GM21423 (cell line): ENCODE measurements at regions not wholly inside any gene's neighbourhood (a gene's known extent, or its start where the extent isn't known, plus 50 kb on each side); places are given as distances from the start of the nearest gene placed in this dataset.
"Not testable (repeated sequence)": the region's sequence is repeated elsewhere in the genome, so short reads cannot be mapped to it uniquely, and the experiment has no call there.

Experiments used
- ATAC-seq: cut with Tn5 transposase; IDR thresholded peaks from one replicate; pipeline ENCODE4 v1.9.1; 2021; ENCODE audit warnings: mild to moderate bottlenecking, moderate library complexity; ENCODE audit not compliant: unreplicated experiment

- not testable (repeated sequence) for ATAC-seq
These were observed 61.1 kb downstream of the DEFB131A start for GRCh38 chr4:9505341-9505740.

GRCh38 chr4:9506672-9507071, 62.5 kb downstream of the DEFB131A start:
- not testable (repeated sequence) for ATAC-seq

- not testable (repeated sequence) for ATAC-seq
These were observed 68.7 kb downstream of the DEFB131A start for GRCh38 chr4:9512941-9513340.

- ATAC-seq, result not testable (repeated sequence)
These were observed 75.4 kb downstream of the DEFB131A start for GRCh38 chr4:9519631-9520030.

GRCh38 chr4:9522903-9523302, 78.7 kb downstream of the DEFB131A start:
- not testable (repeated sequence) for ATAC-seq

GRCh38 chr4:9524406-9524805, 80.2 kb downstream of the DEFB131A start:
- ATAC-seq, result not testable (repeated sequence)

GRCh38 chr4:9532134-9532862, 88.1 kb downstream of the DEFB131A start:
- ATAC-seq, result not testable (repeated sequence)

GRCh38 chr4:9532863-9533192, 88.6 kb downstream of the DEFB131A start:
- ATAC-seq, result not testable (repeated sequence)

GRCh38 chr4:9537101-9537500, 92.9 kb downstream of the DEFB131A start:
- ATAC-seq, result not testable (repeated sequence)

GRCh38 chr4:9539939-9540520, 95.8 kb downstream of the DEFB131A start:
- ATAC-seq, result not testable (repeated sequence)

- ATAC-seq, result not testable (repeated sequence)
These were observed 97.2 kb downstream of the DEFB131A start for GRCh38 chr4:9541388-9541915.

- ATAC-seq, result not testable (repeated sequence)
These were observed 100.6 kb downstream of the DEFB131A start for GRCh38 chr4:9544851-9545250.

GRCh38 chr4:9547470-9547869, 103.3 kb downstream of the DEFB131A start:
- ATAC-seq, result not testable (repeated sequence)

- not testable (repeated sequence) for ATAC-seq
These were observed 111.9 kb downstream of the DEFB131A start for GRCh38 chr4:9556076-9556475.

GRCh38 chr4:9577869-9578268, 133.7 kb downstream of the DEFB131A start:
- not testable (repeated sequence) for ATAC-seq

- not testable (repeated sequence) for ATAC-seq
These were observed 138.7 kb downstream of the DEFB131A start for GRCh38 chr4:9582880-9583279.

GRCh38 chr4:9592010-9592409, 147.8 kb downstream of the DEFB131A start:
- ATAC-seq, result no peak

- ATAC-seq, result no peak
These were observed 150.7 kb downstream of the DEFB131A start for GRCh38 chr4:9594948-9595347.

- not testable (repeated sequence) for ATAC-seq
These were observed 151.3 kb downstream of the DEFB131A start for GRCh38 chr4:9595531-9595930.

- ATAC-seq, result no peak
These were observed 155.1 kb downstream of the DEFB131A start for GRCh38 chr4:9599266-9599665.

- ATAC-seq, result no peak
These were observed 156.0 kb downstream of the DEFB131A start for GRCh38 chr4:9600246-9600645.

GRCh38 chr4:9602389-9602914, 158.2 kb downstream of the DEFB131A start:
- no peak for ATAC-seq
